ENCODE measurements at regions not wholly inside any gene's neighbourhood (a gene's known extent, or its start where the extent isn't known, plus 50 kb on each side); places are given as distances from the start of the nearest gene placed in this dataset.

- POLR2A ChIA-PET = no interaction called here
- H3K27ac ChIP-seq (ENCODE audit: extremely low read depth, low read depth, low read length) = no peak overlapping the region
- H3K4me3 ChIP-seq (ENCODE audit: low read depth, low read length) = no peak overlapping the region
- TF ChIP-seq ZNF114 (tag by site-specific recombination; IDR thresholded peaks at IDR 0.05) (no peak), PRDM1 (tag by site-specific recombination; IDR thresholded peaks at IDR 0.05) (no peak), SP7 (tag by site-specific recombination; IDR thresholded peaks at IDR 0.05) (no peak), ZFHX2 (tag by site-specific recombination; conservative IDR thresholded peaks at IDR 0.05) (no peak), ZNF341 (tag by site-specific recombination; IDR thresholded peaks at IDR 0.05; ENCODE audit: low read depth) (no peak), ZSCAN16 (tag by site-specific recombination; IDR thresholded peaks at IDR 0.05) (no peak)
- H3K4me1 ChIP-seq (ENCODE audit: control insufficient read depth, insufficient read depth, low read length) = no peaks in the 10 kb centered on the region
- CTCF ChIA-PET = no interaction called here
- no peaks in the 10 kb centered on the region for H3K36me3 ChIP-seq (ENCODE audit: control insufficient read depth in 2 of 2, insufficient read depth in 1 of 2, low read length in 2 of 2)
- H3K9me3 ChIP-seq (ENCODE audit: control insufficient read depth, insufficient read depth, low read depth, low read length) = no peaks in the 10 kb centered on the region
These were observed 237.8 kb upstream of the NMUR2 start for GRCh38 chr5:152642880-152643279.

DNA sequence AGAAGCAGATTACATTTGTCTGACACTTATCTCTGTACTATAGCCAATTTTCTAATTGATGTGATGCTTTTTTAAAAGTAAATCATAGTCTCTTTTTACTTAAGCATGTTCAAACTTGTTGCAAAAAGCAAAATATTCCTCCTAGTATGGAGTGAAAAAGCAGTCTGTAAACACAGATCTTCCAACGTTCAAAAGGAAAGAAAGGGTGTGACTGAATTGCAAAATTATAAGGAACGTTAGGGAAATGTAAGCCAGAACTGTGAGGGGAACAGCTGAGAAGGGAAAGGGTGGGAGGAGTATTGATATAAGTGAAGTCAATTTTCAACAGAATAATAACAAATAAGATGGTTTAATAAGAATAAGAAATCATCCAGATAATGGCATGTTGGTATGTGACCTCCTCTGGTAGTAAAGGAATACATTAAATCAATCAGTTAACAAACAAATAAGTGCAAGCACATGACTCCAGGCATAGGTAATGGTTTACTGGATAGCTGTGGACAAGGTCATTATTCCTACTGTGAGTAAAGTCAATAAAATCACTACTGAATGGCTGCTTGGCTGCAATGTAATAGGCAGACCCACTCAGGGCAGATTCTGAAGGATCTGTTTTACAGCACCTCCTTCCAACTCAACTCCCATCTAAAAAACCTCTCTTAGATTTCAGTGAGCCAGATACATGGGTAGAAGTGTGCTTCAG is 239.1 kb upstream of the NMUR2 start:
- POLR2A ChIA-PET = no interaction called here
- Histone ChIP-seq H3K4me1 (ENCODE audit: control insufficient read depth, insufficient read depth, low read length) (no peaks in the 10 kb centered on the region), H3K9me3 (ENCODE audit: control insufficient read depth, insufficient read depth, low read depth, low read length) (no peaks in the 10 kb centered on the region), H3K27ac (ENCODE audit: extremely low read depth, low read depth, low read length) (no peak overlapping the region), H3K36me3 (ENCODE audit: control insufficient read depth in 2 of 2, insufficient read depth in 1 of 2, low read length in 2 of 2) (no peaks in the 10 kb centered on the region), H3K4me3 (ENCODE audit: low read depth, low read length) (no peak overlapping the region)
- TF ChIP-seq ZNF202 (tag by site-specific recombination; IDR thresholded peaks at IDR 0.05; ENCODE audit: borderline replicate concordance) = no peak
- TF ChIP-seq BCL11A (tag by site-specific recombination; IDR thresholded peaks at IDR 0.05; ENCODE audit: low read depth) = no peak
- TF ChIP-seq ZNF214 (tag by site-specific recombination; IDR thresholded peaks at IDR 0.05; ENCODE audit: borderline replicate concordance) = no peak
- TF ChIP-seq, protein P1, sequence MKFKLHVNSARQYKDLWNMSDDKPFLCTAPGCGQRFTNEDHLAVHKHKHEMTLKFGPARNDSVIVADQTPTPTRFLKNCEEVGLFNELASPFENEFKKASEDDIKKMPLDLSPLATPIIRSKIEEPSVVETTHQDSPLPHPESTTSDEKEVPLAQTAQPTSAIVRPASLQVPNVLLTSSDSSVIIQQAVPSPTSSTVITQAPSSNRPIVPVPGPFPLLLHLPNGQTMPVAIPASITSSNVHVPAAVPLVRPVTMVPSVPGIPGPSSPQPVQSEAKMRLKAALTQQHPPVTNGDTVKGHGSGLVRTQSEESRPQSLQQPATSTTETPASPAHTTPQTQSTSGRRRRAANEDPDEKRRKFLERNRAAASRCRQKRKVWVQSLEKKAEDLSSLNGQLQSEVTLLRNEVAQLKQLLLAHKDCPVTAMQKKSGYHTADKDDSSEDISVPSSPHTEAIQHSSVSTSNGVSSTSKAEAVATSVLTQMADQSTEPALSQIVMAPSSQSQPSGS (tag by site-specific recombination; IDR thresholded peaks at IDR 0.05; ENCODE audit: low read depth) = no peak
- CTCF ChIA-PET = no interaction called here

DNA sequence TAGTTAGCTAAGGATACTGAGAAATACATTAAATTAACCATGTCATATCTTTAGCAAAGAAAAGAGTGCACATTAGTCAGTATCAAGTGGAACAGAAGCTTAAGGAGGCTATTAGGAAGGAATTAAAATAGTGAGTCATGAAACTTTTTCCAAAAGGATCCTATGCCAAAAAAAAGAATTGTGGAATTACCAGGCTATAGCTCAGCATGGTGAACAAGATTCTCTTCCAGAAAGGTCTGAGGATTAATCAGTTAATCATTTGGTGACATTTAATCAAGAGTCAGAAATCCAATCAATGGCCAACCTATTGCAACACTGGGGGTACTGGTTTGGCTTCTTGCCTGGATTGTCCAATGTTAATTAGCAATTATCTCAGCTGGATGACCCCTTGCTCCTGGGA is 244.5 kb upstream of the NMUR2 start:
- Histone ChIP-seq H3K9me3 (ENCODE audit: control insufficient read depth, insufficient read depth, low read depth, low read length) (no peaks in the 10 kb centered on the region), H3K4me1 (ENCODE audit: control insufficient read depth, insufficient read depth, low read length) (no peaks in the 10 kb centered on the region), H3K27ac (ENCODE audit: extremely low read depth, low read depth, low read length) (no peak overlapping the region), H3K4me3 (ENCODE audit: low read depth, low read length) (no peak overlapping the region), H3K36me3 (ENCODE audit: control insufficient read depth in 2 of 2, insufficient read depth in 1 of 2, low read length in 2 of 2) (no peaks in the 10 kb centered on the region)
- CTCF ChIA-PET = no interaction called here
- POLR2A ChIA-PET = no interaction called here
- TF ChIP-seq ZNF140 (tag by site-specific recombination; IDR thresholded peaks at IDR 0.05) = no peak
- no peak for TF ChIP-seq GLIS1 (tag by site-specific recombination; IDR thresholded peaks at IDR 0.05)
- no peak for TF ChIP-seq EGR2 (tag by site-specific recombination; IDR thresholded peaks at IDR 0.05; ENCODE audit: low read depth)
- no peak for TF ChIP-seq ZNF169 (tag by site-specific recombination; IDR thresholded peaks at IDR 0.05)
- TF ChIP-seq ZNF654 (tag by site-specific recombination; IDR thresholded peaks at IDR 0.05; ENCODE audit: low read depth) = no peak
- TF ChIP-seq BCL11A (tag by site-specific recombination; IDR thresholded peaks at IDR 0.05; ENCODE audit: low read depth) = no peak
- no peak for TF ChIP-seq ZFP3 (tag by site-specific recombination; IDR thresholded peaks at IDR 0.05; ENCODE audit: low read depth)
- no peak for TF ChIP-seq TCF7L2 (IDR thresholded peaks at IDR 0.05; ENCODE audit: borderline replicate concordance, low read depth, low read length)
- TF ChIP-seq ZNF391 (tag by site-specific recombination; IDR thresholded peaks at IDR 0.05; ENCODE audit: borderline replicate concordance, low read depth) = no peak
- TF ChIP-seq PRDM4 (tag by site-specific recombination; IDR thresholded peaks at IDR 0.05) = no peak
- no peak for TF ChIP-seq ZNF501 (tag by site-specific recombination; IDR thresholded peaks at IDR 0.05)
- TF ChIP-seq ZFP41 (tag by site-specific recombination; IDR thresholded peaks at IDR 0.05; ENCODE audit: borderline replicate concordance) = no peak
- TF ChIP-seq, protein P2, sequence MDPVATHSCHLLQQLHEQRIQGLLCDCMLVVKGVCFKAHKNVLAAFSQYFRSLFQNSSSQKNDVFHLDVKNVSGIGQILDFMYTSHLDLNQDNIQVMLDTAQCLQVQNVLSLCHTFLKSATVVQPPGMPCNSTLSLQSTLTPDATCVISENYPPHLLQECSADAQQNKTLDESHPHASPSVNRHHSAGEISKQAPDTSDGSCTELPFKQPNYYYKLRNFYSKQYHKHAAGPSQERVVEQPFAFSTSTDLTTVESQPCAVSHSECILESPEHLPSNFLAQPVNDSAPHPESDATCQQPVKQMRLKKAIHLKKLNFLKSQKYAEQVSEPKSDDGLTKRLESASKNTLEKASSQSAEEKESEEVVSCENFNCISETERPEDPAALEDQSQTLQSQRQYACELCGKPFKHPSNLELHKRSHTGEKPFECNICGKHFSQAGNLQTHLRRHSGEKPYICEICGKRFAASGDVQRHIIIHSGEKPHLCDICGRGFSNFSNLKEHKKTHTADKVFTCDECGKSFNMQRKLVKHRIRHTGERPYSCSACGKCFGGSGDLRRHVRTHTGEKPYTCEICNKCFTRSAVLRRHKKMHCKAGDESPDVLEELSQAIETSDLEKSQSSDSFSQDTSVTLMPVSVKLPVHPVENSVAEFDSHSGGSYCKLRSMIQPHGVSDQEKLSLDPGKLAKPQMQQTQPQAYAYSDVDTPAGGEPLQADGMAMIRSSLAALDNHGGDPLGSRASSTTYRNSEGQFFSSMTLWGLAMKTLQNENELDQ (tag by site-specific recombination; IDR thresholded peaks at IDR 0.05; ENCODE audit: low read depth) = no peak
- no peak for TF ChIP-seq ZNF155 (tag by site-specific recombination; IDR thresholded peaks at IDR 0.05)
